Suppressor macrophage treated with lipopolysaccharide for 4 hours (primary cell): ENCODE measurements at regions not wholly inside any gene's neighbourhood (a gene's known extent, or its start where the extent isn't known, plus 50 kb on each side); places are given as distances from the start of the nearest gene placed in this dataset.

Experiments used
- DNase-seq: peaks from one replicate; pipeline ENCODE4 v3.0.0-alpha.2; 2020

- DNase-seq = no peak
Observed at GRCh38 chr6:9507136-9507895, 907.6 kb downstream of the TFAP2A start.

GRCh38 chr6:9504191-9504590, 910.7 kb downstream of the TFAP2A start:
- no peak for DNase-seq

GRCh38 chr6:9503111-9503761, 911.6 kb downstream of the TFAP2A start:
- DNase-seq = no peak

GRCh38 chr6:9499709-9500108, 915.2 kb downstream of the TFAP2A start:
- DNase-seq = no peak

- DNase-seq = no peak
Observed at GRCh38 chr6:9496837-9497236, 918.0 kb downstream of the TFAP2A start.

- no peak for DNase-seq
Observed at GRCh38 chr6:9494864-9495263, 920.0 kb downstream of the TFAP2A start.

- no peak for DNase-seq
Observed at GRCh38 chr6:9492790-9493189, 922.1 kb downstream of the TFAP2A start.

GRCh38 chr6:9487128-9487527, 927.7 kb downstream of the TFAP2A start:
- no peak for DNase-seq

- no peak for DNase-seq
Observed at GRCh38 chr6:9485992-9486391, 928.9 kb downstream of the TFAP2A start.

- DNase-seq = no peak
Observed at GRCh38 chr6:9484686-9485085, 930.2 kb downstream of the TFAP2A start.

GRCh38 chr6:9484091-9484490, 930.8 kb downstream of the TFAP2A start:
- no peak for DNase-seq

GRCh38 chr6:9482030-9482738, 932.7 kb downstream of the TFAP2A start:
- DNase-seq = no peak

GRCh38 chr6:9481292-9482029, 933.4 kb downstream of the TFAP2A start:
- DNase-seq = no peak

- no peak for DNase-seq
Observed at GRCh38 chr6:9468277-9468676, 946.6 kb downstream of the TFAP2A start.

GRCh38 chr6:9467741-9468140, 947.1 kb downstream of the TFAP2A start:
- DNase-seq = no peak

GRCh38 chr6:9464583-9464982, 950.3 kb downstream of the TFAP2A start:
- DNase-seq = no peak

GRCh38 chr6:9463311-9463710, 951.6 kb downstream of the TFAP2A start:
- no peak for DNase-seq

- DNase-seq = no peak
Observed at GRCh38 chr6:9461188-9461587, 953.7 kb downstream of the TFAP2A start.

GRCh38 chr6:9458424-9458823, 956.5 kb downstream of the TFAP2A start:
- no peak for DNase-seq

GRCh38 chr6:9455864-9456658, 958.8 kb downstream of the TFAP2A start:
- DNase-seq = no peak

GRCh38 chr6:9439621-9440330, 975.1 kb downstream of the TFAP2A start:
- no peak for DNase-seq

GRCh38 chr6:9437836-9438235, 977.0 kb downstream of the TFAP2A start:
- no peak for DNase-seq
